Embryonic facial prominence (tissue), 1 donor: ENCODE measurements at regions not wholly inside any gene's neighbourhood (a gene's known extent, or its start where the extent isn't known, plus 50 kb on each side); places are given as distances from the start of the nearest gene placed in this dataset.
"Not testable (repeated sequence)": the region's sequence is repeated elsewhere in the genome, so short reads cannot be mapped to it uniquely, and the experiment has no call there.

Experiments
- DNase-seq: peaks from one replicate; pipeline ENCODE4 v3.0.0-alpha.2; 2016; ENCODE audit errors: extremely low spot score

GRCh38 chr7:65800890-65801341 lies 72.0 kb upstream of the VKORC1L1 start:
- DNase-seq = no peak

- DNase-seq = no peak
Measured at GRCh38 chr7:65804887-65805286, 68.0 kb upstream of the VKORC1L1 start.

- not testable (repeated sequence) for DNase-seq
Measured at GRCh38 chr7:65807067-65807466, 65.8 kb upstream of the VKORC1L1 start.

GRCh38 chr7:65809259-65809981 lies 63.5 kb upstream of the VKORC1L1 start:
- DNase-seq = no peak

- DNase-seq = no peak
Measured at GRCh38 chr7:65809982-65810288, 62.9 kb upstream of the VKORC1L1 start.

- no peak for DNase-seq
Measured at GRCh38 chr7:65812281-65812680, 60.6 kb upstream of the VKORC1L1 start.

- not testable (repeated sequence) for DNase-seq
Measured at GRCh38 chr7:65814556-65815167, 58.2 kb upstream of the VKORC1L1 start.

- DNase-seq = no peak
Measured at GRCh38 chr7:65820287-65820950, 52.5 kb upstream of the VKORC1L1 start.
